IPS DF 19.7 (cell line): ENCODE measurements at regions not wholly inside any gene's neighbourhood (a gene's known extent, or its start where the extent isn't known, plus 50 kb on each side); places are given as distances from the start of the nearest gene placed in this dataset.

Source experiments
- DNase-seq: peaks from one replicate; pipeline ENCODE4 v3.0.0-alpha.2; 2013; ENCODE audit warnings: low read depth, low spot score

DNA sequence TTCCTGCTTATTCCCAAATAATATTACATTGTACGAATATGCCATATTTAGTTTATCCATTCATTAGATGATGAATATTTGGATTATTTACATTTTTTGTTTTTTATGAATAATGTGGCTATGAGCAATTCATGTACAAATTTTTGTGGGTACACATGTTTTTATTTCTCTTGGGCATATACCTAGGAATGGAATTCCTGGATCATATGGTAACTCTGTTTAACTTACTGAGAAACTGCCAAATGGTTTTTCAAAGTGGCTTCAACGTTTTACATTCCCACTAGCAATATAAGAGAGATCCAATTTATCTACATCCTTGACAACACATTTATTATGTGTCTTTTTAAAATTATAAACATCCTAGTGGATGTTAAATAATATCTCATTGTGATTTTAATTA is 362.0 kb upstream of the TMCO5A start:
- no peak for DNase-seq

DNA sequence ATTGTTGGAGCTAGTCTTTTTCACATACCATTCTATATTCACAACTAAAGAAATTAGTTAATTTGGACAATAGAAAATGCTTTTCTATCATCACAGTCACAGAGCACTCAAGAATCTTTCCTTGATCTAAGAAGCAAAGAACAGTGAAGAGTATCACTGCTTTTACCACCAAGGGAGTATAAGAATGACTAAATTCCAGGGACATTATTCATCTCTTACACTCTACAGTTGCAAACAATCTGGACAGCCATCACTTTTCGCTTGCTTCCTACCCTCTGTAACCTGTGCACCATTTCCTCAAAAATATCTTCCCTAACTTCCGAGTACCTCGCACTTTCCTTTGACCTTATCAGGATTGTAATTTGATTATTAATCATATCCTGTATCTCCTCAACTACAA is 359.5 kb upstream of the TMCO5A start:
- no peak for DNase-seq

DNA sequence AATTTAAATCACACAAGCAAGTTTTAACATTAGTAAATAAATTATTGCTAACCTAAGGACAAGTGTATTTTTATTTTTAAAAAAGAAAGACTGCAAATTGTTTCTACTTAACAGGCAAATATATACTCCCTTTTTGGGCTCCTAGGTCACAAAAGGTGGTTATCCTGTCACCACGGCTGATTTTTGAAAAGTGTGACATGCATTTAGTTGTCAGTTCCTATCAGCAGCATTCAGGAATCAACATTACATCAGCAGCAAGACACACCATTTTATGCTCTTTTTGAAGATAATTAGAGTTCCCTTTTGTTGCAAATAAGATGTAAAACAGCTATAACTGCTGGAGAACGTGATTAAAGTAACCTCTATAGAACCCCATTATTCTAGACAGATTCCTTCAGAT is 357.5 kb upstream of the TMCO5A start:
- no peak for DNase-seq

DNA sequence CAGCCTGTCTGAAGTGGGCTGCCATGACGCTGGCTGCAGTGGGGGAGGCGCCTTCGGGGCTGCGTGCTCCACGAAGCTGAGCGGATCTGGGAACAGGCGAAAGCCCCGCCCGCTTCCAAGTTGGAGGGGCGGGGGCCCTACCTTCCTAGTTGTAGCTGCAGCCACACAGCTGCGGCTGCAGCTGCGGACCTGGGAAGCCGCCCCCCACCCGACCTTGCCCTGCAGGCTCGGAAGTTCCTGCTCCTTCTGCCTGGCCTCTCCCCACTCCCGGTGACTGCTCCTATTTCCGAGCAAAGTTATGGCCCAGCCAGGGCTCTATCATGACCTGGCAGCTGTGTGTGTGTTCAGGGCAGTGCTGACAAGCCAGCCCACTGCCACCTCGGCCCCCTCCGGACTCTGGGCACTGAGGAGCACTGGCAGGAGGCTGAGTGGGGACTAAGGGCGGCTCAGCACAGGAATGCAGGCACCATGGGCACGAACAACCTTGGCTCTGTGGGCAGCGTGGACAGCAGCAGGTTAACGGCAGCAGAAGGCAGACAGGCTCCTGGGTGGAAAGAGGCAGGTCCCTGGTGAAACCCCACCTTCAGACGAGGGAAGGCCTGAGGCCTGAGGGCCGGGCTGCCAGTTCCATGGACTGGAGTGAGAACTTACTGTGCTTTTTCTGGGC is 352.4 kb upstream of the TMCO5A start:
- no peak for DNase-seq

DNA sequence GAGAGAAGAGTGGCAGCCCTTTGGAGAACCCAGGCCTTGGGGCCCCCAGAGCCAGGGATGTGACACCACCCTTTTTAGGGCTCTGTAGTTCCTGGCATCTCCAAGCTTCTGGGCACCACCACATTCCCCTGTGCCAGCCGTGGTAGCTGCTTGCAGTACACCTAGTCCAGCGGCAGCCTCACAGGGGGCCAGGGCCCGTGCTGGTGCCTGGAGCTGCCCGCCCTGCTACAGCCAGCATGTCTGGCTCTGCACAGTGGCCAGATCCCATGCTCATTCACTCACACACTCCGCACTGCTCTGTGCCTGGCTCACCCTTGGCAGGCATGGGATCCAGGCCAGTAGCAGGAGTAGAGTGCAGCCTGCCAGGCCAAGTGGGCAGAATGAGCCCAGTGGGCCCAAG is 351.6 kb upstream of the TMCO5A start:
- no peak for DNase-seq

DNA sequence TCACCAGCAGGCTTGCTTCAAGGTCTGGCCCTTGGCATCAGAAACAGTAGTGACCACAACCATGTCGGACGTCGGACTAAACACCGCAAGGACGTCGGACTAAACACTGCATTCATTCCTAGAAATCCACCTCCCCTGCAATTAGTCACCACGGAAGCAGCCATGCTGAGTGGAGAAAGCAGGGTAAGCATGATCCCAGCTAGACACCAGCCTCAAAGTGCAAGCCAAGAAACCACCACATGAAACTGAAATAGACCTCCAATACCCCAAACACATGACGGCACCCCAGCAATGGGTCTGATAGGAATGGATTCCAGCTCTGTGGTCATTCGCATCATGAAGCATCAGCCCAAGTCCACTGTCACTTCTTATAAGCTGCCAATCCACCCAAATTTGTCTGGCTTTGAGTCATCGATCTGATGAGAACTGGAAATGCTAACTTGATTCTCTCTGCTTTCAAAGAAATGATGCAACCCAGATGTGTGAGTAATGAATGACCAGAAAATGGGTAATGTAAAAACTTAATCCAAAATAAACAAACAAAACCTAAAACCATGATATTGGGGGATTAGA is 348.3 kb upstream of the TMCO5A start:
- DNase-seq: no peak

DNA sequence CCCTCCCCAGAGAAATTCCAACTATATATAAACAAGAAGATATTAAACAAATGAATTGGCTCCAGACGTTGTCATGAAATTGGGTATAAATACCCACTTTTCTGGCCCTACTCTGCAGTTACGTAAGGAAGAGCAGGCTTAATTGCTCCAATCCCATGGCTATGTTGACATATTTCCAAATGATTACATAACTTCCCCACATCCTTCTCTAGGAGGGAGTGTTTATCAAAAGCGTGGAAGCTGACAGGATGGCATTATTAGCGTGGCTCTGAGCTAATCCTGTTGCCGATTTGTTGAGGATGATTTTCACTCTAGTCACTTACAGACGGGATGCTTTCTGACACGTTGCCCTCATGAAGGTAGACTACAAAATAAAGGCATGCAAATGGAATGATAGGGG is 347.5 kb upstream of the TMCO5A start:
- DNase-seq: no peak

DNA sequence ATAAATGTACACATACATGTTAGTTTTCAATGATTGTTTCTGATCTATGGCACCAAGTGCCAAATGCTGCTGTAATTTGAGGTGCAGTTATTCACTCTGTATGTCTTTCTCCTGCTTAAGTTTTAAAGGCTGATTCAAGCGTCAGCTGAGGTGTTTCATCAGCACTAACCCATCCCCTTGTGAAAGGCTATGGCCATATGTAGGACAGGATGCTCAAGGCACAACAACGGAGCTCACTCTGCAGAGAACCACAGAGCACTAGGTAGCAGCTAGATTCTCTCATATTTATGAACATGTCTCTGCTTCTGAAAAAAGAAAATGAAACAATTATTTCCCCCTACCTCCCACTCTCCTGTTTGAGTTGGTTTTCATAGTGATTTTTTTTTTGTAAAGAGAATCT is 340.0 kb upstream of the TMCO5A start:
- no peak for DNase-seq

DNA sequence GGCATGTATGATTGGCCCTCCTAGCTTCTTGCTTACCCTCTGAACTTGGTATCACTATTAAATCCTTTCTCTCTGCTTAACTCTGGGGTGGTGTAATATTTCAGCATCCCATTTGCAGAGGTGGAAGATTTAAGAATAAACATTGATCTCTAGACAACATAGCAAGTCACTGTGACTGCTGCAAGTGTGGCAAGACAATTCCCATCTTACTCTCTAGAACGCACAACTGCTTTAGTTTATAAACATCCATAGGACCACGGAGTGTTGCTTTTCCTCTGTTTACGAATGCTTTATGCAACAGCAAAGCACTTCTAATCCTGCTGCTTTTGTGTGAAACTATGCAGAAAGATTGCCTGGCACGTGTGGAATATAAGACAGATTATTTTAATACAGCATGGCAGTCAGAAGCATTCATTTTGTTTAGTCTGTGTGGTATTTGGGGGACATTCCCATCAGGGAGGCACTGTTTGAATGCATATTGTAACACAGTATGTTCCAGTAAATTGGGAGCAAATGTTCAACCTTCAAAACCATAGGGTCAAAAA is 338.9 kb upstream of the TMCO5A start:
- no peak for DNase-seq

DNA sequence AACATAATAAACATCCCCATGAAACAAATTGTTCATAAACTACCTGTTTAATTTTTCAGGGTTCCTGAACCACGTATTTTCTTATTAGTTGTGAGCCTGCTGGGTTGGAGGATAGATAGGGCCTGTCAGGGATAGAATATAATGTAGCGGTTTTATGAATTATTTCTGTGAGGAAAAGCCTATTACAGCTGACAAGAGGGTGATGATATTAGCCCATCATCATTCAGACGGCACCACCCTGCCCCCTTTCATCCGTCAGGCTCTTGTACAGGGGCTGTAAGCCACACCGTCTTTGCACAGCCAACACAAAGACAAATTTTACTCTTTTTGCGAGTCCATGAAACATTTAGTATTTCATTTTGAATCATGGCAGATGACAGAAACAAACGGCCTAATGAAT is 335.3 kb upstream of the TMCO5A start:
- no peak for DNase-seq

DNA sequence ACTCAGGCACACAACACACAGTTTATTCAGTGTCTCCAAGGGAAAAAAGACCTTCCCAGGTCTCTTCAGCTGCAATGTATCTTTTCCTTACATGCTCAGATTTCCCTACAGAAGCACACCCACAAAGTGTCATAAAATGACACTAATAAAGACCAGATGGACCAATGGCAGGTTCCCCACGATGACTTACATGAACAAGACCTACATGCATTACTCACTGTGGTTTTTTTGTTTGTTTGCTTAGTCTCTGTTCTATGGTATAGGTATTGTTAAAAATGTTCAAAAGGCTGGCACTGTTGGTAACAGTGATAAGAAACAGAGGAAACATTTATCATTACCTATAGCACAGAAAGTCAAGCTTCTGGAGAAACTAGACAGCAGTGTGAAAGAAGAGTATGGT is 318.2 kb upstream of the TMCO5A start:
- no peak for DNase-seq

DNA sequence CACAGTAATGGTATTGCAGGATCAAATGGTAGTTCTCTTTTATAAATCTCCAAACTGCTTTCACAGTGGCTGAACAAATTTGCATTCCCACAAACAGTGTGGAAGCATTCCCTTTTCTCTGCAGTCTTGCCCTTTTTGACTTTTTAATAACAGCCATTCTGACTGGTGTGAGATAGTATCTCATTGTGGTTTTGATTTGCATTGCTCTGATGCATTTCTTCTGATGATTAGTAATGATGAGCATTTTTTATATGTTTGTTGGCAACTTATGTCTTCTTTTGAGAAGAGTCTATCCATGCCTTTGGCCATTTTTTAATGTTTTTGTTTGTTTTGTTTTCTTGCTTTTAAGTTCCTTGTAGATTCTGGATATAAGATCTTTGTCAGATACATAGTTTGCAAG is 316.1 kb upstream of the TMCO5A start:
- no peak for DNase-seq

DNA sequence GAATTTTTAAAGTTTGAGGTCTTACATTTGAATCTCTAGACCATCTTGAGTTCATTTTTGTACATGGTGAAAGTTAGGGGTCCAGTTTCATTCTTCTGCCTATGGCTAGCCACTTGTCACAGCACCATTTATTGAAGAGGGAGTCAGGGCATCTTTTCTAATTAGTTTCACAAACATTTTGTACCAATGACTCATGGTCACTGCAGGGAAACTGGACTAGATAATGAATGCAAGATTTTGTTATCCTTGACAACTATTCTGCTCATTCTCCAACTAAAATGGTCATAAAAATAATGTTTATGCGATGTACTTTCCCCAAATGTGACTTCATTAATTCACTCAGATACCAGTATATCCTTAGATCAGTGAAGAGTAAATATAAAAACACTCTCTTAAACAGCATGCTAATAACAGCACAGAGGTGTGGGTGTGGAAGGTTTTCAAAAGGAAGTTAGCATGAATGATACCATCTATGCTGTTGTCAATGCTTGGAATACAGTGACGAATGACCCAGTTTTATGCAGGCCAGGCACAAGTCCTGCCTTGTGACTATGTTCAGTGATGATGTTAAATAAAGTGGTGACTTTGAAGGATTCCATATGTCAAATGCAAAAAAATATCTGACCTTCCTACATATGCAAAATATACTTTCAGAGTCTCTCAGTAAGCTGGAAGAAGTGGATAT is 314.9 kb upstream of the TMCO5A start:
- no peak for DNase-seq

DNA sequence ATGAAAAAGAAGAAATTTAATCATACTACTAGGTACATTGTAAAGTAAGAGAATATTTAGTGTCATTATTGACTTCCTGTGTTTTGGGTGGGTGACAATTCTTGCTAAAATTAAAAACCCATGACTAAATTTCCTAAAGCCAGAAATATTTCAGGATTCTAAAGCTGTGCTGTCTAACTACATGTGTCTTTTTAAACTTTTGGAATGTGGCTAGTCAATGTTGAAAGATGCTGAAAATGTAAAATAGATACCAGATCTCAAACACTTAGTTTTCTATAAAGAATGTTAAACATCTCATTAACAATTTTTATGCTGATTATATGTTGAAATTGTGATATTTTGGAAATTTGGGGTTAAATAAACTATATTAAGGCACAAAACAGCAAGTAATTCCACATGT is 308.9 kb upstream of the TMCO5A start:
- DNase-seq: no peak

DNA sequence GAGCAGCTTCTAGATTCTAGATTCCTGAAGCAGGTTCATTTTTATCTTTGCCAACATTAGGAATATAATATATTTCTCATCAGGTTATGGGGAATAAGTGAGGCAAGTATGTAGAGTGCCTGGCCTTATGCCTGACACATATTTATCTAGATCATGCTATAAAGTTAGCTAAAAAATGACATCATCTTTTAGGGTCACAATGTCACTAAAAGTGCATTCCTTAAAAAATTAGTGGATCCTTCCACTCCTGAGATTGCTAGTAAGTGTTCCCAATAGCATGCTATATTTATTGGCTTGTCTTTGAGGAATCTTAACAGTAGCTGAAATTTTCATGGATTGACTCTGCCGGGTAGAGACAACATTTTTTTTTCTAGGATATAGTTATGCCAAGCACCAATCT is 305.9 kb upstream of the TMCO5A start:
- no peak for DNase-seq

DNA sequence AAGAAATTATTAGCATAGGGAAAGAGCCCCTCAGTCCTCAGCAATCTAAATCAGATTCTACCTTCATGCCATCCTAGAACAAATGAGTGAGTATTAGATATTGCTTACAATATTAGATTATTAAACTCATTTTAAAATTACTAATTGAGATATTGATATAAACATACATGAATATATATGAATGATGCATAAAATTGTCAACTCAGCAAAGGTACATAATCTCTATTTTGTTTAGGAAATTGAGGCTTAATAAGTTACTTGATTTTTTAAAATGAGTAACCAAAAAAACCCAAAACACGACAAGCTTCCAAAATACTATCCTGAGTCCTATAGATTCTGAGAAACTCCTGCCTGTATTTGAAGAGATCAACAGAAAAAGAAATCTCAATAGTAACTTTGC is 297.7 kb upstream of the TMCO5A start:
- DNase-seq: no peak

DNA sequence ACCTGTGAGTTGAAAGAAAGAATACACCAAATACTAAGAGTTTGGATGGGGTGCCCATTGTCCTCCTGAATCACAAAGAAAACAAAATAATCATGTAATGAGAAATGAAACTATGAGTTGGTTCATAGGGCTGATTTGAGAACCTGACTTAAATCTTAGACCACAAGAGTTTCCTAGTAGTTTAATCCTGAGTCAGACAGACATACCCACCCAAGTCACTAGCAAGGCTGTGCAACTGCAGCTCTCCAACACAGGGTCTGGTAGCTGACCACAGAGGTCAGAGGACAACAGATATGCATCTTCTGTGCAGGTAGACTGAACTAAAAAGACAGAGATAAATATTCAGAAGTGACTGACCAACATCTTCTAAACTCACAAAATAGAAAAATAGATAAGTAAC is 296.3 kb upstream of the TMCO5A start:
- no peak for DNase-seq

DNA sequence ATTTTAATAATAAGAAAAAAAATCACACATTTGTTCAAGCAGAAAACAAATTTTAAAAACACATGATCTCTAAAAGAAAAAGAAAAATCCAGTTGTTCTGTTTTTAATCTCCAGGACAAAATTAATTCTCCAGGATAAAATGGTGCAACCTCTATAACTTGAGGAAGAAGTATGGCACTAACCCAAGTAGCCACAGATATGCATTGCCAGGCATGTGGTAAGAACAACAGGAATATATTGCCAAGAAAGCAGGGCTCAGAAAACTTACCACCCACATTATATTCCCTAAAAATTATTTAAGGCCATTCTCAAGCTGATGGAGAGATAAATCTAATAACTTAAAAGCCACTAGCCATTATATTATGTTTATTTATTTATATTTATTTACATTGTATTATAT is 295.7 kb upstream of the TMCO5A start:
- no peak for DNase-seq

DNA sequence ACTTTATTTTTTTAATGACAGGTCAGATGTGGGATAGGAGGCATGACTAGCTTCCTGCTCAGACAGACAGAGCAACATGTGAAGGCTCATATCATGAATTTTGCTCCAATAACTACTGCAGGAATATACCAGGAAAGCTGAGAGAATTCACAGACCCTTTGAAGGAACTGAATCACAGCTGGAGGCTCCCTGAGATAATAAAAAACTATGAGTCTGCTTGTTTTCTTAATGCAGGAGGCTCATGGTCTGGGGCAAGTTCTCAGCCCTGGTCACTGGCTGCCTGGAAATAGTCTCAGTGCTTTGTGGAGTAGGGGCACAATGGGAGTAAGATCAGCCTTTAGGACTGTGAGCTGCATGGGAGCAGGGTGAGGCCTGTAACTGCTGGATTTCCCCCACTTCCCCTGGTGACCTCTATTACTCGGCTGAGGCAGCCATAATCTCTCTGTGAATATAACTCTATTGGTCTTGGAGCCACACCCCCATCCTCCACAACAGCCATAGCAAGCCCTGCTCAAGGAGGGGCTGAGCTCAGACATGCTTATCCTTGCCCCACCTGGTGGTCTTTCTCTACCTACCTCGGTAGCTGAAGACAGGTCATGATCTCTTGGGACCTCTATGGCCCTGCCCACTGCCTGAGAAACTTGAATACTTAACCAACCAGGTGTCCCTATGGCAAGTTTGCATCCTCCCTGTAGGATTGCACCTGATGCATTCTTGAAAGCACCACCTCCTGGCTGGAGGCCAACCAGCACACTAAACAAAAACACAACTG is 281.6 kb upstream of the TMCO5A start:
- DNase-seq: peak; percentile 12

DNA sequence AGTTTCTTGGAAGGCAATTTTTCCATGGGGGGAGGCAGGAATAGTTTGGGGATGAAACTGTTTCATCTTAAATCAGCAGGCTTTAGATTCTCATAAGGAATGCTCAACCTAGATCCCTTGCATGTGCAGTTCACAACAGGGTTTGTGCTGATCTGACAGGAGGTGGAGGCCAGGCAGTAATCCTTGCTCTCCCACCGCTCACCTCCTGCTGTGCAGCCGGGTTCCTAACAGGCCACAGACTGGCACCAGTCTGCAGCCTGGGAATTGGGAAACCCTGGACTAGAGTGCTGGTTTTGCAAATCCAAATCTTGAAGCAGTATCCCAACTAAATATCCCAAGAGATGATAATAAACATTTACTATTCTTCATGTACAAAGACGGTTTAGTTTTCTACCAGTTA is 256.3 kb upstream of the TMCO5A start:
- DNase-seq: no peak

DNA sequence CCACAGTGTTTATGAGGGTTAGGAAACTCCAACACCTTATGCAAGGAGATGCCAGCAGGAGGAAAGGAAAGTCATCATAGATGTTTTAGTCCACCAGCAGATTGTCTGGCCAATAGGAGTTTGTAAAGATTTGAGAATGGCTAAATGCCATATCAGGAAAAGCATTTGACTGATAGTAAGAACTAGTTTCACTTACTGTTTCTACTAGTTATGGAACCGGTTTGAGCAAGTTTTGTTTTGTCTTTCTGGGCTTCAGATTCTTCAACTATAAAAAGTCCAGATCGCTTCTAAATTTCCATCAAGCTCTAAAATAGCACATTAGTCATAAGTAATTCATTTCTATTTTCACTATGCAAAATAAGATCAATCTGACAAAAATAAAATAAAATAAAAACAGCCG is 254.8 kb upstream of the TMCO5A start:
- DNase-seq: no peak

DNA sequence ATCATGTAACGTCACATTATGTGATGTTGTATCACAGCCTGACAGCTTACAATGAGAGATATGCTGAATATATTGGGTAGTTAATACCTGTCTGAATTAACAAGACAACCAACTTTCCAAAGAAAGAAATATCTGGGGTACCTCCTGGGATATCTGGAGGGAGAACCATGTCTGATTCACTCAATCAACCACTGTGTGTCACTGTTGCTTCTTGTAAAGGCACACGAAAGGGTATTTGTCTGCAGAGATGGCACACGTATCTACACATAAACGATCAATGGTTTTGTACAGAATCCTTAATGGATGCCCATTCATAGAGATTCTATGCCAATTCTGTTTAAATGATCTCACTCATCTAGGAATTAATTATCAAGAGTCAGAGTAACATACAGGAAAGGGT is 252.1 kb upstream of the TMCO5A start:
- DNase-seq: no peak
